Esophagus muscularis mucosa (tissue), 4 donors: ENCODE measurements at regions not wholly inside any gene's neighbourhood (a gene's known extent, or its start where the extent isn't known, plus 50 kb on each side); places are given as distances from the start of the nearest gene placed in this dataset.

ENCODE experiments used
- DNase-seq: peaks from one replicate; pipeline ENCODE4 v3.0.0-alpha.2; 2017; ENCODE audit errors: extremely low spot score
- H3K27ac ChIP-seq, 4 donors: fragments of 200-600 bp; sonication (generic); replicated peaks in 1 of 4; 1 replicate in 3 of 4; 2 replicates in 1 of 4; pipeline ENCODE4 v1.5.1; 2016 to 2019; ENCODE audit warnings: mild to moderate bottlenecking in 1 of 4
- H3K27me3 ChIP-seq, 4 donors: fragments of 200-600 bp; sonication (generic); one replicate each; pipeline versions ENCODE4 v1.5.1 to v1.6.0; 2016 to 2019
- H3K36me3 ChIP-seq, 4 donors: fragments of 200-600 bp; sonication (generic); one replicate each; pipeline ENCODE4 v1.5.1; 2016 to 2019
- H3K4me1 ChIP-seq, 4 donors: fragments of 200-600 bp; sonication (generic); one replicate each; pipeline ENCODE4 v1.5.1; 2016 to 2019
- H3K4me3 ChIP-seq, 4 donors: fragments of 200-600 bp; sonication (generic); 1 replicate in 2 of 4; 2 replicates in 2 of 4; pipeline ENCODE4 v1.5.1; 2016 to 2019; ENCODE audit warnings: mild to moderate bottlenecking in 4 of 4, moderate library complexity in 1 of 4
- H3K9me3 ChIP-seq, 4 donors: fragments of 200-600 bp; sonication (generic); 1 replicate in 3 of 4; 2 replicates in 1 of 4; pipeline ENCODE4 v1.5.1; 2016 to 2019
- EP300 ChIP-seq: sonication (generic); formaldehyde crosslinking; IDR thresholded peaks from one replicate; pipeline ENCODE4 v1.6.1; 2017; ENCODE audit warnings: antibody characterized with exemption
- POLR2A ChIP-seq: fragments of 450-650 bp; IDR thresholded peaks from one replicate; pipeline ENCODE4 v1.6.1; 2017; ENCODE audit warnings: antibody characterized with exemption, moderate library complexity, mild to moderate bottlenecking, low read depth
- POLR2AphosphoS5 ChIP-seq, 2 donors: sonication (generic); formaldehyde crosslinking; IDR thresholded peaks; one replicate each; pipeline ENCODE4 v1.6.1; 2017; ENCODE audit warnings: antibody characterized with exemption in 2 of 2
- WGBS: methylation state at CpG from one replicate; pipeline ENCODE4 v1.1.5; 2018; 5-methylcytosine and 5-hydroxymethylcytosine counted together
- intact Hi-C: fragments of 100-400 bp; cut with DNase I; formaldehyde crosslinking; loops from one replicate; pipeline ENCODE4 v1.15.1; 2023
- TF ChIP-seq, protein P1 (sequence below), 3 experiments: fragments of 200-600 bp in 2 of 3; fragments of 450-650 bp in 1 of 3; sonication (generic) in 2 of 3; IDR thresholded peaks; one replicate each; pipeline ENCODE4 v1.5.1; 2017 to 2019; ENCODE audit warnings: antibody characterized with exemption in 3 of 3, mild to moderate bottlenecking in 2 of 3, moderate library complexity in 1 of 3

DNA sequence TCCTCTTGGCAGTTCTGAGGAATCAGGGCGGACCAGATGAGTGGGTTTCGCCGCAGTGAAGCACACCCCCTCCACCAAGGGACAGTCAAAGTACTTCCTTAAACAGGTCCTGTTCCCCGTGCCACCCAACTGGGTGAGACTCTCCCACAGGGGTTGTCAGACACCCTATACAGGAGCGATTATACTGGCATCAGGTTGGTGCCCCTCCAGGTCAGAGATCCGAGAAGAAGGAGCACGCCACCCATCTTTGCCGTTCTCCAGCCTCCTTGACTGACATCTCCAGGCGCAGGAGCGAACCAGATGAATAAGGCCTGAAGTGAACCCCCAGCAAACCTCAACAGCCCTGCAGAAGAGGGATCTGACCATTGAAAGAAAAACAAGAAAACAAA lies 108.1 kb upstream of the ZBTB20 start:
- Histone ChIP-seq H3K27me3 (no peaks in the 10 kb centered on the region), H3K36me3 (no peaks in the 10 kb centered on the region), H3K4me1 (no peaks in the 10 kb centered on the region), H3K4me3 (no peak overlapping the region), H3K27ac (no peak overlapping the region), H3K9me3 (peaks cover 0 to 12% (median 4%) of the 10 kb centered on the region in 4 donors)
- TF ChIP-seq, protein P1, sequence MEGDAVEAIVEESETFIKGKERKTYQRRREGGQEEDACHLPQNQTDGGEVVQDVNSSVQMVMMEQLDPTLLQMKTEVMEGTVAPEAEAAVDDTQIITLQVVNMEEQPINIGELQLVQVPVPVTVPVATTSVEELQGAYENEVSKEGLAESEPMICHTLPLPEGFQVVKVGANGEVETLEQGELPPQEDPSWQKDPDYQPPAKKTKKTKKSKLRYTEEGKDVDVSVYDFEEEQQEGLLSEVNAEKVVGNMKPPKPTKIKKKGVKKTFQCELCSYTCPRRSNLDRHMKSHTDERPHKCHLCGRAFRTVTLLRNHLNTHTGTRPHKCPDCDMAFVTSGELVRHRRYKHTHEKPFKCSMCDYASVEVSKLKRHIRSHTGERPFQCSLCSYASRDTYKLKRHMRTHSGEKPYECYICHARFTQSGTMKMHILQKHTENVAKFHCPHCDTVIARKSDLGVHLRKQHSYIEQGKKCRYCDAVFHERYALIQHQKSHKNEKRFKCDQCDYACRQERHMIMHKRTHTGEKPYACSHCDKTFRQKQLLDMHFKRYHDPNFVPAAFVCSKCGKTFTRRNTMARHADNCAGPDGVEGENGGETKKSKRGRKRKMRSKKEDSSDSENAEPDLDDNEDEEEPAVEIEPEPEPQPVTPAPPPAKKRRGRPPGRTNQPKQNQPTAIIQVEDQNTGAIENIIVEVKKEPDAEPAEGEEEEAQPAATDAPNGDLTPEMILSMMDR (IDR thresholded peaks at IDR 0.05): no peak
- no peak for TF ChIP-seq POLR2A
- no peak for TF ChIP-seq POLR2AphosphoS5 (IDR thresholded peaks at IDR 0.05)
- TF ChIP-seq EP300: no peak
- intact Hi-C loops: no loop called here
- 89% methylated on average over 8 of the region's 10 CpGs for WGBS
- DNase-seq: no peak

DNA sequence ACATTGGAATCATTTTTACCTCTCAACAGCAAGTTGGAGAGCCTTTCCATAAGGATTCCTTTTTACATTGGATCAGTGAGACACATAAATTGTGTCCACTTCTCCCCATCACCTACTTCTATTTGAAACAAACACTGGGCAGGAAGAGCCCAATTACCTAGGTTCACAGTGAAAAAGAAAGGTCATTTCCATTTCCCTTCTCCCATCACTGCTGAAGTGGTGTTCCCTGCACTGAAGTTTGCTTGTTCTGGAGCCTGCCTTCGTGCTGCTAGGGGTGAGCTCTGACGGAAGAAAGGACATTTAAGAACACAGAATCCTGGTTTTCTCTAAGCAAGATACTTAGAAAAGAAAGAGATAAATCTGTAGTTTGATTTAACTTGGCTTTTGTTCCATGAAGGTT lies 123.8 kb upstream of the ZBTB20 start:
- Histone ChIP-seq H3K4me1 (no peaks in the 10 kb centered on the region), H3K27ac (no peak overlapping the region), H3K27me3 (no peaks in the 10 kb centered on the region), H3K4me3 (no peak overlapping the region), H3K36me3 (no peaks in the 10 kb centered on the region), H3K9me3 (no peaks in the 10 kb centered on the region)
- intact Hi-C loops: no loop called here
- TF ChIP-seq, protein P1 (IDR thresholded peaks at IDR 0.05): no peak
- TF ChIP-seq POLR2AphosphoS5 (IDR thresholded peaks at IDR 0.05): no peak
- TF ChIP-seq EP300: no peak
- TF ChIP-seq POLR2A: no peak
- 55% methylated on average over 2 of the region's 2 CpGs for WGBS
- no peak for DNase-seq

DNA sequence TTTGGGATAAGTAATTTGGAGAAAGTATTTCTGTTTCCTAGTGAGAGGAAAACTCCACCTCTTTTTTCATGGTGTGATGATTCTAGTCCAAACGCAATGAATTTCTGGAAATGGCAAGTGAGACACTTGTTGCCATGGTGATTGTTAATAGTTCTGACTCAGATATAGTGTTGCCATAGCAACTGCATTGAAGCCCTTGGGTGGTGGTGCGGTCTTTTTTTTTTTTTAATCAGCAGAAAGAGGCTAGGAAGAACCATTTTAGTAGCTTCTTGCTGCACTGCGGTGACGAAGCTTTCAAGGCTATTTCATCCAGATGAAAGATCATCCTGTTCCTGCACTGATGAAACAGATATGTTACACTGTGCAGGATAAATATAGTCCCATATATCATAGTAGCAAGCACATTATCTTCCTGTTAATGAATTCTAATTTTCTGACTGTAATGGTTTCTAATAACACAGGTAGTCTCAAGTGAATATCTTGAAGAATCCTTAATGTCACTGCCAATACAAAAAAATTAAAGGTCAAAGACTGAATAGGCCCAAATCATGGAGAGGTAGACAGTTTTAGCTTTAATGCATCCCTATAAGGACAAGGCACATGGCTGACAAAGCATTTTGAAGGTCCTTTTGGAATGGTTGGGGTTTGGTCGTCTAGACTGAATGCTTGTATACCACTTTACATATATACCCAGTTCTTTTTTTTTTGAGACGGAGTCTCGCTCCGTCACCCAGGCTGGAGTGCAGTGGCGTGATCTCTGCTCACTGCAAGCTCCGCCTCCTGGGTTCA lies 125.1 kb upstream of the ZBTB20 start:
- Histone ChIP-seq H3K27me3 (no peaks in the 10 kb centered on the region), H3K4me1 (no peaks in the 10 kb centered on the region), H3K4me3 (no peak overlapping the region), H3K27ac (no peak overlapping the region), H3K36me3 (no peaks in the 10 kb centered on the region), H3K9me3 (no peaks in the 10 kb centered on the region)
- TF ChIP-seq, protein P1 (IDR thresholded peaks at IDR 0.05): no peak
- no peak for TF ChIP-seq POLR2AphosphoS5 (IDR thresholded peaks at IDR 0.05)
- no peak for TF ChIP-seq EP300
- TF ChIP-seq POLR2A: no peak
- intact Hi-C loops: no loop called here
- no peak for DNase-seq
- 85% methylated on average over 10 of the region's 10 CpGs for WGBS

DNA sequence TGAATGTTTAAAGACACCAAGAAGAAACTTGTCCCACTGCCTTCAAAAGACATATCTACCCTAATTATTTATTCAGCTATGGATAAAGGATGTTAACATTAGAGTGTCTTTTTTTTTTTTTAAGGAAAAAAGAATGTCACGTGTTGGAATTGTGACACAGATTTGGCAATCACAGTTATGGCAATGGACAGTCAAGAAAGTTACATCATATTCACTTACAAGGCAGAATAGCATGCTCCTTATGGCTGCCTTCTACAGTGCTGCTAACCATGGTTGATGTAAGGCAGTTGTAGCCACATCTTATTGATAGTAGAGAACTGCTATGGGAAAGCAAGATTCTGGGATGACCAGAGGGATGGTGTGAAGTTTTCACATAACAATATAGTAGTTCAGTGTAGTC lies 128.8 kb upstream of the ZBTB20 start:
- H3K27me3 ChIP-seq: no peaks in the 10 kb centered on the region
- 52% methylated on average over 1 of the region's 1 CpG for WGBS
- no peaks in the 10 kb centered on the region for H3K4me1 ChIP-seq
- intact Hi-C loops: no loop called here
- no peak overlapping the region for H3K4me3 ChIP-seq
- H3K36me3 ChIP-seq: no peaks in the 10 kb centered on the region
- no peak for TF ChIP-seq POLR2A
- TF ChIP-seq POLR2AphosphoS5 (IDR thresholded peaks at IDR 0.05): no peak
- TF ChIP-seq EP300: no peak
- TF ChIP-seq, protein P1 (IDR thresholded peaks at IDR 0.05): no peak
- H3K27ac ChIP-seq: no peak overlapping the region
- no peak for DNase-seq
- H3K9me3 ChIP-seq: no peaks in the 10 kb centered on the region

DNA sequence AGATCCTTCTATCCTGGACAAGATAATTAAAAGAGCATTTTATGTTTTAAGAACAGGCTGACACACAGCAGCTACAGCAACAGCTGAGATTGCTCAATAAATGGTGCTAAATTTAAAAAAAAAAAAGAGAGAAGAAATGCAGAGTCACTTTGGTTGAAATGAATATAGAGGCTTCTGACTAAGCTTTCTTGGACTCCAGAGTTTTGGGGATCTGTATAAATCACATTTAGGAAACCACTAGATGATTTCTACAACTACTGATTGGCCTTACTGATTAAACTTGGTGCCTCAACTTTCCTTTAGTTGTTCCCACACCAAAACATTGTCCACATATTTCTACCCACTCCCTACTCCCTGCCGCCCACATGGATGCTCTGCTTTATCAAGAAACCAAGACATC lies 132.9 kb upstream of the ZBTB20 start:
- Histone ChIP-seq H3K27ac (no peak overlapping the region), H3K4me3 (no peak overlapping the region), H3K9me3 (no peaks in the 10 kb centered on the region), H3K36me3 (no peaks in the 10 kb centered on the region), H3K4me1 (no peaks in the 10 kb centered on the region), H3K27me3 (no peaks in the 10 kb centered on the region)
- no peak for DNase-seq
- 97% methylated on average over 1 of the region's 1 CpG for WGBS
- intact Hi-C loops: no loop called here
- TF ChIP-seq POLR2A: no peak
- TF ChIP-seq, protein P1 (IDR thresholded peaks at IDR 0.05): no peak
- no peak for TF ChIP-seq POLR2AphosphoS5 (IDR thresholded peaks at IDR 0.05)
- TF ChIP-seq EP300: no peak
